ENCODE measurements at regions not wholly inside any gene's neighbourhood (a gene's known extent, or its start where the extent isn't known, plus 50 kb on each side); places are given as distances from the start of the nearest gene placed in this dataset.

- TF ChIP-seq, protein P1, sequence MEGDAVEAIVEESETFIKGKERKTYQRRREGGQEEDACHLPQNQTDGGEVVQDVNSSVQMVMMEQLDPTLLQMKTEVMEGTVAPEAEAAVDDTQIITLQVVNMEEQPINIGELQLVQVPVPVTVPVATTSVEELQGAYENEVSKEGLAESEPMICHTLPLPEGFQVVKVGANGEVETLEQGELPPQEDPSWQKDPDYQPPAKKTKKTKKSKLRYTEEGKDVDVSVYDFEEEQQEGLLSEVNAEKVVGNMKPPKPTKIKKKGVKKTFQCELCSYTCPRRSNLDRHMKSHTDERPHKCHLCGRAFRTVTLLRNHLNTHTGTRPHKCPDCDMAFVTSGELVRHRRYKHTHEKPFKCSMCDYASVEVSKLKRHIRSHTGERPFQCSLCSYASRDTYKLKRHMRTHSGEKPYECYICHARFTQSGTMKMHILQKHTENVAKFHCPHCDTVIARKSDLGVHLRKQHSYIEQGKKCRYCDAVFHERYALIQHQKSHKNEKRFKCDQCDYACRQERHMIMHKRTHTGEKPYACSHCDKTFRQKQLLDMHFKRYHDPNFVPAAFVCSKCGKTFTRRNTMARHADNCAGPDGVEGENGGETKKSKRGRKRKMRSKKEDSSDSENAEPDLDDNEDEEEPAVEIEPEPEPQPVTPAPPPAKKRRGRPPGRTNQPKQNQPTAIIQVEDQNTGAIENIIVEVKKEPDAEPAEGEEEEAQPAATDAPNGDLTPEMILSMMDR (IDR thresholded peaks at IDR 0.05): no peak
- no peak for TF ChIP-seq POLR2A (IDR thresholded peaks at IDR 0.05)
- no peak for TF ChIP-seq POLR2AphosphoS5 (IDR thresholded peaks at IDR 0.05)
- TF ChIP-seq EP300 (IDR thresholded peaks at IDR 0.05; ENCODE audit: low read depth): no peak
Measured at GRCh38 chr14:48584031-48584430, 908.6 kb upstream of the MDGA2 start.
